Calu3 (cell line): ENCODE measurements at regions not wholly inside any gene's neighbourhood (a gene's known extent, or its start where the extent isn't known, plus 50 kb on each side); places are given as distances from the start of the nearest gene placed in this dataset.

Experiments used
- BruUV-seq: library from RNA; stranded (reverse); fragments of 400-500 nt; replicated peaks from 2 replicates; lab custom pipeline; 2021; lab: Mats Ljungman, UMichigan
- CTCF ChIA-PET: fragments of 300-600 bp; sonication (Branson Sonifier 250); formaldehyde crosslinking; loops from one replicate; lab custom pipeline; 2022; ENCODE audit warnings: antibody characterized with exemption; lab: Charles Lee
- DNase-seq: peaks from one replicate; pipeline ENCODE4 v3.0.0; 2022
- H3K27ac Mint-ChIP-seq: one replicate; pipeline ENCODE4 v1.8.0; 2022; ENCODE audit warnings: mixed read lengths; ENCODE audit not compliant: unreplicated experiment
- H3K27me3 Mint-ChIP-seq: one replicate; pipeline ENCODE4 v1.8.0; 2022; ENCODE audit warnings: mixed read lengths; ENCODE audit not compliant: unreplicated experiment
- H3K36me3 Mint-ChIP-seq: one replicate; pipeline ENCODE4 v1.8.0; 2022; ENCODE audit warnings: mild to moderate bottlenecking, moderate library complexity, mixed read lengths; ENCODE audit not compliant: insufficient read depth, unreplicated experiment
- H3K4me1 Mint-ChIP-seq: one replicate; pipeline ENCODE4 v1.8.0; 2022; ENCODE audit warnings: mild to moderate bottlenecking, low read depth, mixed read lengths; ENCODE audit not compliant: unreplicated experiment
- H3K4me3 Mint-ChIP-seq: one replicate; pipeline ENCODE4 v1.8.0; 2022; ENCODE audit warnings: mild to moderate bottlenecking, low read depth, moderate library complexity, mixed read lengths; ENCODE audit not compliant: unreplicated experiment
- H3K9me3 Mint-ChIP-seq: one replicate; pipeline ENCODE4 v1.8.0; 2022; ENCODE audit warnings: low read depth, mixed read lengths; ENCODE audit not compliant: unreplicated experiment
- CTCF ChIP-seq: fragments of 200-600 bp; IDR thresholded peaks from one replicate; pipeline ENCODE4 v1.8.0; 2022; ENCODE audit warnings: antibody characterized with exemption; ENCODE audit not compliant: unreplicated experiment
- intact Hi-C: fragments of 100-400 bp; cut with micrococcal nuclease; formaldehyde crosslinking; loops from one replicate; pipeline ENCODE4 v1.10.0; 2022; ENCODE audit not compliant: unreplicated experiment

DNA sequence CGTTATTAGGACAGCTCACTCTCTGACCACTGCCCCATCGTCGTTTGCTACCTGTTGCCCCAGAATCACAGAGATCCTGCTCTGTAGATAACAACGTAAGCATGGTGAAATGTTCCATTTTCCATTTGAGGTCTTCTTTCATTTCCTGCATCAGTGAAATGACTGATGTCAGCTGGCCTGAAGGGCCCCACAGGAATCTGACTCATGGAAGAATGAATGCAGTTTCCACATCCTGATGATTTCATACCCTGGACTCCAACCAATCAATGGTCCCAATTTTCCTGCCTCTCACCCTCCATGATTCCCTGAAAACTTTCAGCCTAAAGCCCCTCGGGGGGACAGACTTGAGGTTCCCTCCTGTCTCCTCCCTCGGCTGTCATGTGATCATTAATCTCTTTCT, 394.4 kb upstream of the CDH4 start:
- no TSS peak for BruUV-seq
- TF ChIP-seq CTCF, result no peak
- Mint-ChIP-seq H3K27me3 (no peaks in the 10 kb centered on the region), H3K36me3 (no peaks in the 10 kb centered on the region), H3K27ac (no peak overlapping the region), H3K4me1 (no peaks in the 10 kb centered on the region), H3K9me3 (peaks cover 8% of the 10 kb centered on the region), H3K4me3 (no peak overlapping the region)
- no peak for DNase-seq
- intact Hi-C loops, result no loop called here
- CTCF ChIA-PET, result no interaction called here

DNA sequence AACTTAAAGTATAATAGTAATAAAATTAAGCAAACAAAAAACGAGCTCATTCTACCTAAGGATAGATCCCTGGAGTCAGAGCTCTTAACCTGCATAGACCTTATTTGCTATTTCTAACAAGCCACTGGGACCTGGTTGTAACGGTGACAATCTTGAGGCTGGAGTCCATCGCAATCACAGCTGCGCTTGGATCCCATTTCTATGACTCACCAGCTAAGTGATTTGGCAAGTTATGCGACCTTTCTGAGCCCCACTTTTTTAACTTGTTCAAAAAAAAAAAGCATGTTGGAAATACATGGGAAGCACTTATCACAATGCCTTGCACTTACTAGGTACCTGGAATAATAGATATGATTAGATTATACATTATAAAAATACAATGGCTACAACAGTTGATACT, 389.5 kb upstream of the CDH4 start:
- CTCF ChIA-PET, result no interaction called here
- Mint-ChIP-seq H3K27ac (no peak overlapping the region), H3K9me3 (peaks cover 8% of the 10 kb centered on the region), H3K4me3 (no peak overlapping the region), H3K4me1 (no peaks in the 10 kb centered on the region), H3K36me3 (no peaks in the 10 kb centered on the region), H3K27me3 (no peaks in the 10 kb centered on the region)
- DNase-seq, result no peak
- no TSS peak for BruUV-seq
- intact Hi-C loops, result no loop called here
- no peak for TF ChIP-seq CTCF

DNA sequence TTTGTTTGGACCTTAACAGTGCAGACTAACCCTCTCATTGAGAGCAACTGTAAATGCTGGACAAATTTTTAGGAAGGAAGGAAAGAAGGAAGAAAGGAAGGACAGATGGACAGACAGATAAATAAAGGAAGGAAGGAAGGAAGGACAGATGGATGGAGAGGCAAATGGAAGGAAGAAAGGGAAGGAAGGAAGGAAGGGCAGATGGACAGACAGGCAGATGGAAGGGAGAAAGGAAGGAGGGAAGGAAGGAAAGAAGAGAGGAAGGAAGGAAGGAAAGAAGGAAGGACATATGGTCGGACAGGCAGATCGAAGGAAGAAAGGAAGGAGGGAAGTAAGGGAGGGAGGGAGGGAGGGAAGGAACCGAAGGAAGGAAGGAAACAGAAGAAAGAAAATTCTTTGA, 388.5 kb upstream of the CDH4 start:
- BruUV-seq, result no TSS peak
- CTCF ChIA-PET, result no interaction called here
- no peaks in the 10 kb centered on the region for H3K36me3 Mint-ChIP-seq
- no peaks in the 10 kb centered on the region for H3K4me1 Mint-ChIP-seq
- no peak overlapping the region for H3K4me3 Mint-ChIP-seq
- no peaks in the 10 kb centered on the region for H3K27me3 Mint-ChIP-seq
- TF ChIP-seq CTCF, result no peak
- no peak overlapping the region for H3K27ac Mint-ChIP-seq
- intact Hi-C loops, result no loop called here
- DNase-seq, result no peak
- peaks cover 8% of the 10 kb centered on the region for H3K9me3 Mint-ChIP-seq

DNA sequence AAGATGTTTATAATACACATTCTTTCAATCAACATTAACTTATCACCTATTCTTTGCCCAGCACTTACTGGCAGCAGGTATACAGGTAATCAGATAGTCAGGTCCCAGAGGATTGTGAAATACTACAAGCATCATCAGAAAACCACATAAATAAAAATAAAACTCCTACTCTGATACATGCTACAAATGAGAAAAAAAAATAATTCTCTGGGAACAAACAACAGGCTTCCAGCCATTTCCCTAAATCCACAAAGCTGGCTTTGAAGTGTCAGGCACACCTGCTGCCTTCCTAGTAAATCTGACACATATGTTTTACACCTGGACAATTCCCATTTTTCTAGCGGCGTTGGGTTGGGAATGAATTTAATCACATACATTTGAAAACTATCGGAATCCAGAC, 384.5 kb upstream of the CDH4 start:
- BruUV-seq, result no TSS peak
- intact Hi-C loops, result no loop called here
- no peak overlapping the region for H3K4me3 Mint-ChIP-seq
- CTCF ChIA-PET, result no interaction called here
- no peaks in the 10 kb centered on the region for H3K27me3 Mint-ChIP-seq
- TF ChIP-seq CTCF, result no peak
- H3K27ac Mint-ChIP-seq, result no peak overlapping the region
- H3K36me3 Mint-ChIP-seq, result peaks cover 4% of the 10 kb centered on the region
- H3K9me3 Mint-ChIP-seq, result peaks cover 14% of the 10 kb centered on the region
- no peak for DNase-seq
- no peaks in the 10 kb centered on the region for H3K4me1 Mint-ChIP-seq
